Tibial nerve (tissue), 3 donors: ENCODE measurements at regions not wholly inside any gene's neighbourhood (a gene's known extent, or its start where the extent isn't known, plus 50 kb on each side); places are given as distances from the start of the nearest gene placed in this dataset.

Experiments used
- POLR2A ChIP-seq, 2 donors: fragments of 450-650 bp; IDR thresholded peaks; one replicate each; pipeline ENCODE4 v1.6.1; 2017; ENCODE audit warnings: antibody characterized with exemption in 2 of 2, mild to moderate bottlenecking in 2 of 2, moderate library complexity in 2 of 2
- TF ChIP-seq, protein P1 (sequence below), 5 experiments: fragments of 200-600 bp in 3 of 5; fragments of 450-650 bp in 2 of 5; sonication (generic) in 3 of 5; IDR thresholded peaks; one replicate each; pipeline ENCODE4 v1.5.1; 2016 to 2019; ENCODE audit warnings: antibody characterized with exemption in 5 of 5, mild to moderate bottlenecking in 3 of 5, moderate library complexity in 2 of 5

- TF ChIP-seq, protein P1, sequence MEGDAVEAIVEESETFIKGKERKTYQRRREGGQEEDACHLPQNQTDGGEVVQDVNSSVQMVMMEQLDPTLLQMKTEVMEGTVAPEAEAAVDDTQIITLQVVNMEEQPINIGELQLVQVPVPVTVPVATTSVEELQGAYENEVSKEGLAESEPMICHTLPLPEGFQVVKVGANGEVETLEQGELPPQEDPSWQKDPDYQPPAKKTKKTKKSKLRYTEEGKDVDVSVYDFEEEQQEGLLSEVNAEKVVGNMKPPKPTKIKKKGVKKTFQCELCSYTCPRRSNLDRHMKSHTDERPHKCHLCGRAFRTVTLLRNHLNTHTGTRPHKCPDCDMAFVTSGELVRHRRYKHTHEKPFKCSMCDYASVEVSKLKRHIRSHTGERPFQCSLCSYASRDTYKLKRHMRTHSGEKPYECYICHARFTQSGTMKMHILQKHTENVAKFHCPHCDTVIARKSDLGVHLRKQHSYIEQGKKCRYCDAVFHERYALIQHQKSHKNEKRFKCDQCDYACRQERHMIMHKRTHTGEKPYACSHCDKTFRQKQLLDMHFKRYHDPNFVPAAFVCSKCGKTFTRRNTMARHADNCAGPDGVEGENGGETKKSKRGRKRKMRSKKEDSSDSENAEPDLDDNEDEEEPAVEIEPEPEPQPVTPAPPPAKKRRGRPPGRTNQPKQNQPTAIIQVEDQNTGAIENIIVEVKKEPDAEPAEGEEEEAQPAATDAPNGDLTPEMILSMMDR (IDR thresholded peaks at IDR 0.05), result no peak
- TF ChIP-seq POLR2A (IDR thresholded peaks at IDR 0.05), result no peak
Measured at GRCh38 chr18:45328296-45328695, 287.0 kb upstream of the SLC14A2 start.
